DMS114 treated with DMSO at 0.1 percent for 48 hours (cell line): ENCODE measurements at regions not wholly inside any gene's neighbourhood (a gene's known extent, or its start where the extent isn't known, plus 50 kb on each side); places are given as distances from the start of the nearest gene placed in this dataset.

Source experiments
- DNase-seq: peaks from one replicate; lab custom pipeline; 2025; ENCODE audit not compliant: unreplicated experiment; lab: John Stamatoyannopoulos, UW

- no peak for DNase-seq
Observed at GRCh38 chr13:85545771-85546170, 253.4 kb downstream of the SLITRK6 start.

- DNase-seq = no peak
Observed at GRCh38 chr13:85544756-85545155, 254.5 kb downstream of the SLITRK6 start.

- no peak for DNase-seq
Observed at GRCh38 chr13:85543144-85543543, 256.1 kb downstream of the SLITRK6 start.

GRCh38 chr13:85541476-85541875, 257.7 kb downstream of the SLITRK6 start:
- DNase-seq = no peak

GRCh38 chr13:85538957-85539356, 260.3 kb downstream of the SLITRK6 start:
- DNase-seq = no peak

- DNase-seq = no peak
Observed at GRCh38 chr13:85537601-85538000, 261.6 kb downstream of the SLITRK6 start.

- DNase-seq = no peak
Observed at GRCh38 chr13:85536706-85537105, 262.5 kb downstream of the SLITRK6 start.

GRCh38 chr13:85535316-85536084, 263.7 kb downstream of the SLITRK6 start:
- DNase-seq = no peak

- no peak for DNase-seq
Observed at GRCh38 chr13:85533911-85534310, 265.3 kb downstream of the SLITRK6 start.

GRCh38 chr13:85529218-85529594, 270.0 kb downstream of the SLITRK6 start:
- no peak for DNase-seq

GRCh38 chr13:85528491-85529217, 270.6 kb downstream of the SLITRK6 start:
- DNase-seq = peak; percentile 93

GRCh38 chr13:85527316-85527715, 271.9 kb downstream of the SLITRK6 start:
- no peak for DNase-seq

GRCh38 chr13:85525411-85525810, 273.8 kb downstream of the SLITRK6 start:
- DNase-seq = no peak

- DNase-seq = peak; percentile 63
Observed at GRCh38 chr13:85521657-85522056, 277.6 kb downstream of the SLITRK6 start.

GRCh38 chr13:85520445-85520844, 278.8 kb downstream of the SLITRK6 start:
- no peak for DNase-seq

GRCh38 chr13:85519363-85519762, 279.9 kb downstream of the SLITRK6 start:
- DNase-seq = no peak

- DNase-seq = peak; percentile 41
Observed at GRCh38 chr13:85512421-85512820, 286.8 kb downstream of the SLITRK6 start.

- no peak for DNase-seq
Observed at GRCh38 chr13:85509512-85509911, 289.7 kb downstream of the SLITRK6 start.

GRCh38 chr13:85508683-85509329, 290.4 kb downstream of the SLITRK6 start:
- no peak for DNase-seq

- no peak for DNase-seq
Observed at GRCh38 chr13:85503797-85504196, 295.4 kb downstream of the SLITRK6 start.

GRCh38 chr13:85501616-85502015, 297.6 kb downstream of the SLITRK6 start:
- DNase-seq = no peak

GRCh38 chr13:85500696-85501256, 298.4 kb downstream of the SLITRK6 start:
- DNase-seq = no peak
